ENCODE measurements at regions not wholly inside any gene's neighbourhood (a gene's known extent, or its start where the extent isn't known, plus 50 kb on each side); places are given as distances from the start of the nearest gene placed in this dataset.

DNA sequence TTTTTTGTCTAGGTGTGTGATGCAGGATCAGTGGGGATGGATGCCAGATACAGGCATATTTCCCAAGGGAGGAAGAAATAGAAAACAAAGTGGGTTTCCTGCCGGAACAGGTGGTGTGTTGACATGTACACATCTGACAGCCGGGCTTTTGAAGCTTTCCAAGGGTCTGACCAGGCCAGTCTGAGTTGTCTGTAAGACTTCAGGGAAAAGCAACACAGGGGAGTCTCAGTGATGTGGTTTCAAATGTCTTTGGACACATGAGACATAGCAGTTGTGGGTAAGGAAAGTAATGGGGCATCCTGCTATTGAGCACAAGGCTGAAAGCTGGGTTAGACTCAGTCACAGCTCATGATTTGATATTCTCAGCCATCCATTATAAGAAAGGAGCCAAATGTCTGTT lies 274.9 kb downstream of the PIK3R1 start:
- no peak for TF ChIP-seq TAF1 (IDR thresholded peaks at IDR 0.05; ENCODE audit: borderline replicate concordance, insufficient read depth, low read length)
- no peak for TF ChIP-seq POLR2AphosphoS5 (IDR thresholded peaks at IDR 0.05; ENCODE audit: low read depth, low read length)
- no peak for TF ChIP-seq SIN3A (IDR thresholded peaks at IDR 0.05; ENCODE audit: borderline replicate concordance, insufficient read depth, low read length)
- TF ChIP-seq FOXP2 (optimal IDR thresholded peaks at IDR 0.05; ENCODE audit: borderline replicate concordance, extremely low read depth, extremely low read length, insufficient read depth), result no peak

Measured in PFSK-1 (cell line).